Caco-2 (cell line): ENCODE measurements at regions not wholly inside any gene's neighbourhood (a gene's known extent, or its start where the extent isn't known, plus 50 kb on each side); places are given as distances from the start of the nearest gene placed in this dataset.

Experiments used
- BruUV-seq: library from RNA; stranded (reverse); fragments of 400-500 nt; replicated peaks from 2 replicates; lab custom pipeline; 2021; lab: Mats Ljungman, UMichigan
- CTCF ChIA-PET: fragments of 300-600 bp; sonication (Branson Sonifier 250); formaldehyde crosslinking; loops from one replicate; lab custom pipeline; 2022; ENCODE audit warnings: antibody characterized with exemption; lab: Charles Lee
- POLR2A ChIA-PET: fragments of 300-600 bp; sonication (Branson Sonifier 250); formaldehyde crosslinking; loops from one replicate; lab custom pipeline; 2022; ENCODE audit warnings: antibody characterized with exemption; lab: Charles Lee
- DNase-seq, 2 experiments: peaks; one replicate each; pipeline versions ENCODE4 v3.0.0 to v3.0.0-alpha.2; 2020 to 2022
- H3K27me3 ChIP-seq: replicated peaks from 2 replicates; pipeline ENCODE4 v1.6.0; 2011; ENCODE audit warnings: low read length; ENCODE audit not compliant: control insufficient read depth, insufficient read depth
- H3K36me3 ChIP-seq: 2 replicates; pipeline ENCODE4 v1.5.1; 2011; ENCODE audit warnings: low read length; ENCODE audit not compliant: control insufficient read depth, insufficient read depth
- H3K4me1 ChIP-seq: fragments of 250-450 bp; sonication (Bioruptor Pico); 2 replicates; pipeline ENCODE4 v1.5.1; 2020; ENCODE audit warnings: mild to moderate bottlenecking
- H3K4me3 ChIP-seq: 2 replicates; pipeline ENCODE4 v1.5.1; 2011; ENCODE audit warnings: low read depth, mild to moderate bottlenecking, control low read depth, low read length
- H3K9me3 ChIP-seq: fragments of 250-450 bp; sonication (Bioruptor Pico); 2 replicates; pipeline ENCODE4 v1.5.1; 2020; ENCODE audit warnings: mild to moderate bottlenecking, moderate library complexity
- H3K27ac Mint-ChIP-seq: one replicate; pipeline ENCODE4 v1.8.0; 2022; ENCODE audit warnings: mixed read lengths; ENCODE audit not compliant: unreplicated experiment
- H3K27me3 Mint-ChIP-seq: one replicate; pipeline ENCODE4 v1.8.0; 2022; ENCODE audit warnings: mixed read lengths; ENCODE audit not compliant: insufficient read depth, unreplicated experiment
- H3K36me3 Mint-ChIP-seq: one replicate; pipeline ENCODE4 v1.8.0; 2022; ENCODE audit warnings: mild to moderate bottlenecking, mixed read lengths; ENCODE audit not compliant: insufficient read depth, unreplicated experiment
- H3K4me1 Mint-ChIP-seq: one replicate; pipeline ENCODE4 v1.8.0; 2022; ENCODE audit warnings: low read depth, mixed read lengths; ENCODE audit not compliant: unreplicated experiment
- H3K4me3 Mint-ChIP-seq: one replicate; pipeline ENCODE4 v1.8.0; 2022; ENCODE audit warnings: mild to moderate bottlenecking, moderate library complexity, mixed read lengths; ENCODE audit not compliant: unreplicated experiment
- H3K9me3 Mint-ChIP-seq: one replicate; pipeline ENCODE4 v1.8.0; 2022; ENCODE audit warnings: mixed read lengths; ENCODE audit not compliant: unreplicated experiment
- CTCF ChIP-seq, 2 experiments: fragments of 200-600 bp in 1 of 2; IDR thresholded peaks; 1 replicate in 1 of 2; 2 replicates in 1 of 2; pipeline versions ENCODE4 v1.5.1 to v1.8.0; 2011 to 2022; ENCODE audit warnings: antibody characterized with exemption in 1 of 2, control low read depth in 1 of 2, inconsistent platforms in 1 of 2, low read depth in 1 of 2, low read length in 1 of 2, mild to moderate bottlenecking in 1 of 2, moderate library complexity in 1 of 2; ENCODE audit not compliant: insufficient read depth in 1 of 2, severe bottlenecking in 1 of 2, unreplicated experiment in 1 of 2
- intact Hi-C: fragments of 100-400 bp; cut with micrococcal nuclease; formaldehyde crosslinking; loops from one replicate; pipeline ENCODE4 v1.10.0; 2022; ENCODE audit not compliant: unreplicated experiment

- Histone ChIP-seq H3K4me3 (no peak overlapping the region), H3K36me3 (no peaks in the 10 kb centered on the region), H3K9me3 (no peaks in the 10 kb centered on the region), H3K27me3 (no peaks in the 10 kb centered on the region), H3K4me1 (no peaks in the 10 kb centered on the region)
- DNase-seq = no peak
- Mint-ChIP-seq H3K4me1 (no peaks in the 10 kb centered on the region), H3K4me3 (no peak overlapping the region), H3K9me3 (no peaks in the 10 kb centered on the region), H3K27me3 (no peaks in the 10 kb centered on the region), H3K27ac (no peak overlapping the region), H3K36me3 (no peaks in the 10 kb centered on the region)
- intact Hi-C loops = no loop called here
- BruUV-seq = no TSS peak
- POLR2A ChIA-PET = no interaction called here
- CTCF ChIA-PET = no interaction called here
- TF ChIP-seq CTCF (IDR thresholded peaks at IDR 0.05; ENCODE audit: insufficient read depth in 1 of 2, low read depth in 1 of 2, low read length in 1 of 2, severe bottlenecking in 1 of 2, unreplicated experiment in 1 of 2) = no peak
Measured at GRCh38 chr3:82386647-82387046, 625.2 kb upstream of the GBE1 start.

GRCh38 chr3:82384181-82384580 lies 622.7 kb upstream of the GBE1 start:
- no TSS peak for BruUV-seq

GRCh38 chr3:82382831-82383230 lies 621.4 kb upstream of the GBE1 start:
- H3K27me3 ChIP-seq = no peaks in the 10 kb centered on the region
- no peak for DNase-seq
- H3K36me3 Mint-ChIP-seq = no peaks in the 10 kb centered on the region
- no peaks in the 10 kb centered on the region for H3K27me3 Mint-ChIP-seq
- CTCF ChIA-PET = no interaction called here
- H3K36me3 ChIP-seq = no peaks in the 10 kb centered on the region
- H3K4me1 ChIP-seq = no peaks in the 10 kb centered on the region
- POLR2A ChIA-PET = no interaction called here
- TF ChIP-seq CTCF (IDR thresholded peaks at IDR 0.05; ENCODE audit: insufficient read depth in 1 of 2, low read depth in 1 of 2, low read length in 1 of 2, severe bottlenecking in 1 of 2, unreplicated experiment in 1 of 2) = no peak
- peaks cover 5% of the 10 kb centered on the region for H3K9me3 Mint-ChIP-seq
- H3K4me3 ChIP-seq = no peak overlapping the region
- no TSS peak for BruUV-seq
- H3K4me3 Mint-ChIP-seq = no peak overlapping the region
- intact Hi-C loops = no loop called here
- H3K9me3 ChIP-seq = no peaks in the 10 kb centered on the region
- no peak overlapping the region for H3K27ac Mint-ChIP-seq
- H3K4me1 Mint-ChIP-seq = no peaks in the 10 kb centered on the region

More at GRCh38 chr3:82384181-82384580, 622.7 kb upstream of the GBE1 start:
- POLR2A ChIA-PET = no interaction called here
- Mint-ChIP-seq H3K27me3 (no peaks in the 10 kb centered on the region), H3K27ac (no peak overlapping the region), H3K4me1 (no peaks in the 10 kb centered on the region), H3K4me3 (no peak overlapping the region), H3K36me3 (no peaks in the 10 kb centered on the region), H3K9me3 (no peaks in the 10 kb centered on the region)
- no peak for DNase-seq
- Histone ChIP-seq H3K9me3 (no peaks in the 10 kb centered on the region), H3K4me3 (no peak overlapping the region), H3K27me3 (no peaks in the 10 kb centered on the region), H3K36me3 (no peaks in the 10 kb centered on the region), H3K4me1 (no peaks in the 10 kb centered on the region)
- CTCF ChIA-PET = no interaction called here
- intact Hi-C loops = no loop called here
- no peak for TF ChIP-seq CTCF (IDR thresholded peaks at IDR 0.05; ENCODE audit: insufficient read depth in 1 of 2, low read depth in 1 of 2, low read length in 1 of 2, severe bottlenecking in 1 of 2, unreplicated experiment in 1 of 2)
